HG02870 (cell line): ENCODE measurements at regions not wholly inside any gene's neighbourhood (a gene's known extent, or its start where the extent isn't known, plus 50 kb on each side); places are given as distances from the start of the nearest gene placed in this dataset.
A peak's percentile ranks its signal among the peaks of the same experiment; 100 is the strongest.
"Not testable (repeated sequence)": the region's sequence is repeated elsewhere in the genome, so short reads cannot be mapped to it uniquely, and the experiment has no call there.

ENCODE experiments used
- ATAC-seq: cut with Tn5 transposase; IDR thresholded peaks from one replicate; pipeline ENCODE4 v1.9.1; 2021; ENCODE audit warnings: mild to moderate bottlenecking, moderate library complexity; ENCODE audit not compliant: unreplicated experiment

- no peak for ATAC-seq
Measured at GRCh38 chrX:12042615-12043014, 95.7 kb upstream of the FRMPD4 start.

GRCh38 chrX:12052109-12052508 is 86.2 kb upstream of the FRMPD4 start:
- ATAC-seq: no peak

- no peak for ATAC-seq
Measured at GRCh38 chrX:12058087-12058486, 80.2 kb upstream of the FRMPD4 start.

GRCh38 chrX:12060489-12061260 is 77.6 kb upstream of the FRMPD4 start:
- no peak for ATAC-seq

- ATAC-seq: no peak
Measured at GRCh38 chrX:12065251-12065650, 73.0 kb upstream of the FRMPD4 start.

- no peak for ATAC-seq
Measured at GRCh38 chrX:12076046-12076445, 62.2 kb upstream of the FRMPD4 start.

- ATAC-seq: peak; percentile 53
Measured at GRCh38 chrX:12080265-12080664, 58.0 kb upstream of the FRMPD4 start.

GRCh38 chrX:12082959-12083358 is 55.3 kb upstream of the FRMPD4 start:
- ATAC-seq: not testable (repeated sequence)
